ENCODE measurements at regions not wholly inside any gene's neighbourhood (a gene's known extent, or its start where the extent isn't known, plus 50 kb on each side); places are given as distances from the start of the nearest gene placed in this dataset.

DNA sequence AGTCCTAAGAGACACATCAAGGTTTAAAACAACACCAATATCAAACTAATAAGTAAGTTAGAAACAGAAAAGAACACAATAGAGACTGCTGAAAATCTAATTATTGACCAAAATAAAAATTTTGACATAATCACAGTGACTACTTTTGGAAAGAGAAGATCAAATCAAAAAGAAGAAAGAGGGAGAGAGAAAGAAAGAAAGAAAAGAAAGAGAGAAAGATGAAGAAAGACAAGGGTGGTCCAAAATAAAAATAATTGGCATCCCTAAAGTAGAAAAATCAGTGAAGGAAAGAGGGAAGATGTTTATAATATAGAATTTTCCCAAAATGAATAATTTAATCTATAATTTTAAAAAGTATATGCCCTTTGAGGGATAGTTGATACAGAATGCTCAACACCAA is 118.8 kb upstream of the VIPR2 start:
- DNase-seq (ENCODE audit: low spot score): no peak

DNA sequence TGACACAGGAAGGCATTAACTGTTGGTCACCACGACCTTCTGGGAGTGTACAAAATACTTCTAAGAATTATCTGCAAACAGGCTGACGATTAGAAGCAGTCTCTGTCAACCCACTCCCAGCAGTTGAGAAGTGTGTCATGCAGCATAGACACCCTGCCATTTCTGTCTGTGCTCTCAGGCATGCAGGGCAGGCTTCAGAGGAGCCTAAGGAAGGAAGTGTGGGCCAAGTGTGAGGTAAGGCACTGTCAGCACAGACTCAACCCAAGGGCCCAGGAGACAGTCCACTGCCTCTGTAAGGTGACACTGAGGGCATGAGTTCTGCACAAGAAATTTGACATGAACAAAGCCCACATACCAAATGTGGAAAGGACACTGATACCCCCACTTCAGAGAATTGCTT is 109.0 kb upstream of the VIPR2 start:
- no peak for DNase-seq (ENCODE audit: low spot score)

DNA sequence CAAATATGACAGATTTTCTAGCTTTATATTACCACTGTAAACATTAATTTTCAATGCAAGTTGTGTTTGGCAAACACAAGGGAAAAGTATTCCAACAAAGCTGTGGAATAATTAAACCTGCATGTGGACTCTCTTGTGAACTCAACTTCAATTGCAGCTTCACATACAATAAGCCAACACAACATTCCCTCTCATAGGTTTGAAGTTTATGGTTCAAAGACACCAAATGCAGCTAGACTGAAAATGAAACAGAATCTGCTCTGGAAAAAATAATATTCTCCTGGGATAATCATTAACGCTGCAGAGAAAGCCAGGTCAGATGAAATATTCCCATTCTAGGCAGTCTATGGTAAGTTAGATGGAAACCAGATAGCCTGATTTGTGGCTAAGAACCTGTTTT is 105.8 kb upstream of the VIPR2 start:
- DNase-seq (ENCODE audit: low spot score): no peak

DNA sequence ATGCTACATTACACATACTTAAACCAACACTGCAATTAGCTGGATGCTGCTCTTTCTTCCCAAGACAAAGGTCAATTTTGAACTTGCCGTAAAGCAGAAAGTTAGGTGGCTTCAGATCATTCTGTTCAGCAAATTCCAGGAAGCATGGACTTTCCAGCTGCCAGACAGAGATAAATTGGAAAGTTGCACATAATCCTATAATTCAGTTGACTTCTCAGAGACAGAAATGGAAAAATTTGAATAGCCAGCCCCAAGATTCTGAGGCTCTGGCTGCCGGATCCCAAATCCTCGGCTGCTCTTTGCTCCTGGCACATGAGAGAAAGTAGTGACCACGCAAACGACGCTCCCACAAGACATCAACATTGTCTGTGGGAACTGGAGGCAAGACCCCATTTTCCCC is 105.0 kb upstream of the VIPR2 start:
- DNase-seq (ENCODE audit: low spot score): no peak

DNA sequence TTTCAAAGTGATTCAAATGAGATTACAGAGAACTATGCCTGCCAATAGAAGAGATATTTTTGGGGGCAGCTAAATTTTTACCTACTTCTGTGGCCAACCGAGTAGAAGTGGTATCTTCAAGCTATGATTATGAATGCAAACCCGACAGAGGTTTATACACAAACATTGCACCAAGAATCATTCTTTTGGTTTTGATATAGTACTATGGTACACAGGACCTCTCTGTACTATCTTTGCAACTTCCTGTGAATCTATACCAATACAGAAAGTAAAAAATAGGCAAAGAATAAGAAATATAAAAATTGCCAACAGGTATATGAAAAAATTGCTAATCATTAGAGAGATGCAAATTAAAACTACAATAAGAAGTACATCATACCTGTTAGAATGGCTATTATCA is 103.2 kb upstream of the VIPR2 start:
- no peak for DNase-seq (ENCODE audit: low spot score)

DNA sequence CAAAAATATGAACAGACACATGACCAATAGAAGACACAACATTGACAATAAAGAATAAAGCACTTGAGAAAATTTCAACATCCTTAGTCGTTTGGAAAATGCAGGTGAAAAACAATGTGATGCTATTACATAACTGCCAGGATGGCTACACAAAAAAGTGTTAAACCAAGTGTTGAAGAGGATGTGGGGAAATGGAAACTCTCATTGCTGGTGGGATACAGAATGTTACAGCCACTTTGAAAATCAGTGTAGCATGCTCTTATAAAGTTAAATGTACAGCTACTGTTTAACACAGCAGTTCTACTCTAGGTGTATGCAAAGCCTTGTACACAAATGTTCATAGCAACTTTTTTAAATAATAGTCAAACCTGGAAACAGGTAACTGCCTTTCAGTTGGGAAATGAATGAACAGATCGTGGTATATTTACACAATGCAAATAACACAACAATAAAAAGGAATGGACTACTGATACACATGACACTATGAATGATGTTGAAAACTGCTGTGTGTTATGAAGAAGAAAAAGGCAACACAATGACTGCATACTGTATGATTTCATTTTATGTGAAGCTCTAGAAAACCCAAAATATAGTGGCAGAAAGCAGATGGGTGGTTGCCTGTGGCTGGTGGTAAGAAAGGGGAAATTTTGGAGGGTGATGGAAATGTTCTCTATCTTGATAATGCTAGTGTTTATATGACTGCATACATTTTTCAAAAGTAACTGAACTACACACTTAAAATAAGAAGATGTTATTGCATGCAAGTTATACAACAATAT is 102.2 kb upstream of the VIPR2 start:
- DNase-seq (ENCODE audit: low spot score): no peak

DNA sequence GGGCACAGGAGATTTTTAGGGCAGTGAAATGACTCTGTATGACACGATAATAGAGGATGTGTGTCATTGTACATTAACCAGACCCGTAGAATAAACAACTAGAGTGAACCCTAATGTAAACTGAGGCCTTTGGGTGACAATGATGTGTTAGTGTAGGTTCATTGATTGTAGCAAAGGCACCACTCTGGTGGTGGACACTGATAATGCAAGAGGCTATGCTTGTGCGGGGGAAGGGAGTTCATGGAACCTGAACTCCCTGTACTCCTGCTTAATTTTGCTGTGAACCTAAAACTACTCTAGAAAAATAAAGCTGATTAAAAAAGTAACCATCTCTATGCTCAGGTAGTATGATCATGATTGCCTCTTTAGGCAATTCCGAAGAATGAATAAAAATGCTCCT is 96.3 kb upstream of the VIPR2 start:
- no peak for DNase-seq (ENCODE audit: low spot score)

DNA sequence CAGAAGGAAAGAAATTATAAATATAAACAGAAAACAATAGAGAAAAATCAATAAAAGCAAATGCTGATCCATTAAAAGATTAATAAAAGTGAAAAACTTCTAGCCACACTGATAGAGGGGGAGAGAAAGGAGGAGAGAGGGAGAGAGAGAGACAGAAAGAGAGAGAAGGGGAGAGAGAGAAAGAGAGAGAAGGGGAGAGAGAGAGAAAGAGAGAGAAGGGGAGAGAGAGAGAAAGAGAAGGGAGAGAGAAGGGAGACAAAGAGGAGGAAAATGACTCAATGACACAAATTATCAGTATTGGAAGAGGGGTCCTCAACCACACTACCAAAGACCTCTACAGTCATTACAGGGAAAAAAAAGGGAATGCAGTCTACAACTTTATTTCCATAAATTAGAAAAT is 94.4 kb upstream of the VIPR2 start:
- no peak for DNase-seq (ENCODE audit: low spot score)

DNA sequence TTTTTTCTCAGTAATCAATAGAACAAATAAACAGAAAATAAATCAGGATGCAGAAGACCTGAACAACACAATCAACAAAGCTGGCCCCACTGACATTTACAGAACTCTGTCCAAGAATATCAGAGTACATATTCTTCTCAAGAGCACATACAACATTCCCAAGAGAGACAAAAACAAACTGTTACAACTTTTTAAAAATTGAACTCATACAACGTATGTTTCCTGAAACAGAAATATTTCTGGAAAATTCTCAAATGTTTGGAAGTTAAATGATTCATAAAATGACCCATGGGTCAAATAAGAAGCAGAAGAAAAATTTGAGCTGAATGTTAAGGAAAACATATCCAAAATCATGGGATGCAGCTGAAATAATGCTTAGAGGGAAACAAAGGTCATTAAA is 93.9 kb upstream of the VIPR2 start:
- no peak for DNase-seq (ENCODE audit: low spot score)

DNA sequence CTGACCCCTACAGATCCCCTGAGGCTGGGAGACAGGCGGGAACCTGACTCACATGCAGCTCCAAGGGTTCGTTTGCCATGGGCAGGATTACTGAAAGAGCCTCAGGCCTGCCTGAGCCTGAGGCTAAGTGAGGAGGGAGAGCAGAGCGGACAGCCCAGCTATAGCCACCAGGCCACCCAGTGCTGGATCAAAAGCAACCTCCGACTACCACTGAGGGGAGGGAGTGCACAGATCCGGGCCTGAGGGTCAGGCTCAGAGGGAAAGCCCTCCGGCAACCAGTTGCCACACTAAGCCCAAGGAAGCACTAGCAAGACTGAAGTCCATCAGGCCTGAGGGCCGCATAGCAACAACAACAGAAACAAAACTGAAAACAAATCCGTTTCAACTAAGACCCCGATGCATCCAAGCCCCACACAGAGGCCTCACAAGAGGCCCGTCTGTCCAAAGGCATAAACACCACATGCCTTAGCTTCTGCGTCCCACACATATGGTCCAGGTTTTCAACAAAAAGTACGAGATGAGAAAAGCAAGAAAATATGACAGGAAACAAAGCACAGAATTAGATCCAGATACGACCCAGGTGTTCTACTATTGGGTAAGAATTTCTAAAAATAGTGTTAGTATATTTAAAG is 92.5 kb upstream of the VIPR2 start:
- no peak for DNase-seq (ENCODE audit: low spot score)

DNA sequence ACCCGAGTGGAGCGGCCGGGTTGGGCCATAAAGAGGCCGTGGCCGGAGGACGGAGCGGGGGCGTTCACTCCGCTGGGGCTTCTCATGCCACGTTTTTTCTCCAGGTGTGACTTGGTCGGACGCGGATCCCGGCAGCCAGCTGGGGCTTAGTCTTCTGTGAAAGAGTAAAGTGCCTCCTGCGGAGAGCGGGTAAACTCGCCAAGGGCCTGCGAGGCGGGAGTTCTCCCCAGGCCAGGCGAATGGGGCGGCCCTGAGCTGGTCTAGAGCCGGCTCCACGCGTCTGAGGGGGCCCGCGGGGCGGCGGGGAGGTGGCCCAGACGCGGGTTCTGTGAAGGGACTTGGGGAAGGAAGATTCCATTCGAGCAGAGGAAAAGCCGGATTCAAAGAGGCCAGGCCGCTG is 86.3 kb upstream of the VIPR2 start:
- no peak for DNase-seq (ENCODE audit: low spot score)

DNA sequence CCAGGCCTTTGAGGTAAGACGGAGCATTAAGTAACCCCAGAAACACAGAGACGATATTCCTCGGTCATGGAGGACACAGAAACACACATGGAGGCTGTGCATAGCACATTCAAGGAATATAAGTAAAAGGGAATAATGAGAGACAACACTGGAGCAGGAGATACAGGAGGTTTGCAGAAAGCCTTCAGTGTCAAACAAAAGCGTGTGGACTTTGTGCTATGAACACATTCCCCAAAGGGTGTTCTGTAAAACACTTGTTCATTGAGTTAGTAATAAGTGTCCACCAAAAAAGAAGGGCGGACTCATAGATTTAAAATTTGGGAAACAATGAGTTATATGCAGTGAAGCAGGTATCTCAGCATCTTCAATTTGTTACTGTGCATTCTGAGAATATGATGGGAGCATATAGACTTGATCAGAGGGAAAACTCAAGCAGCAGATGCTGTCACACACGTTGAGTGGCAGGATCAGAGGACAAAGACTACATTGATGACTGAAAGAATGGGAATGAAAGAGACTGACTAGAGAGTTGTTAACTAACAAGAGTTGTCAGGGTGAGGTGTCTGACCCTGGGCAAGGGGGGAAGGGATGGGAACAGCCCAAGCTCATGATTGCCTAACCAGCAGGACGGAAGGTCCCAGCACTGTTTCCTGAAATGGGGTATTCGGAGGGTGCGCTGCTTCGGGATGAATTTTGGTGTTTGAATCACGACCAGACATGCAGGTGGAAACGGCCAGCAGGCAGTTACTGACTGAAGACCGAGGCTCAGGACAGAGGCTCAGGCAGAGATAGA is 85.2 kb upstream of the VIPR2 start:
- DNase-seq (ENCODE audit: low spot score): no peak

DNA sequence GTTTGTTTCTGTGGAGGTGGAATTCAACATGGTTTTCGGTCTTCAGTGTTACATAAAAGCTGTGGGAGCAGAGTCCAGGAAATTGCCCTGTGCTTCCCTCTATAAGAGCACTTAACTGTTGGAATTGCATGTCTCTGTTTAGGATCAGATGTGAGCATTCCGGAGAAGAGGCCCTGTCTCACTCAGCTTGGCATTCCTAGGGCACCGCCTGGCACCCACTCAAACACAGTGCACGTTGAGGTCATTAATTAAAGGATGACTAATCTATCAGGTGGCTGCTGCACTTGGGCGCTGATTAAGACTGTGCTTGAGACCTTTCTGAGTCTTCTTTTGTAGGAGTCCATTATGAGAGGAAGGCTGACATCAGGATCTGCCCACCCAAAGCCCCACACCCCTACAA is 82.8 kb upstream of the VIPR2 start:
- peak; percentile 11 for DNase-seq (ENCODE audit: low spot score)

DNA sequence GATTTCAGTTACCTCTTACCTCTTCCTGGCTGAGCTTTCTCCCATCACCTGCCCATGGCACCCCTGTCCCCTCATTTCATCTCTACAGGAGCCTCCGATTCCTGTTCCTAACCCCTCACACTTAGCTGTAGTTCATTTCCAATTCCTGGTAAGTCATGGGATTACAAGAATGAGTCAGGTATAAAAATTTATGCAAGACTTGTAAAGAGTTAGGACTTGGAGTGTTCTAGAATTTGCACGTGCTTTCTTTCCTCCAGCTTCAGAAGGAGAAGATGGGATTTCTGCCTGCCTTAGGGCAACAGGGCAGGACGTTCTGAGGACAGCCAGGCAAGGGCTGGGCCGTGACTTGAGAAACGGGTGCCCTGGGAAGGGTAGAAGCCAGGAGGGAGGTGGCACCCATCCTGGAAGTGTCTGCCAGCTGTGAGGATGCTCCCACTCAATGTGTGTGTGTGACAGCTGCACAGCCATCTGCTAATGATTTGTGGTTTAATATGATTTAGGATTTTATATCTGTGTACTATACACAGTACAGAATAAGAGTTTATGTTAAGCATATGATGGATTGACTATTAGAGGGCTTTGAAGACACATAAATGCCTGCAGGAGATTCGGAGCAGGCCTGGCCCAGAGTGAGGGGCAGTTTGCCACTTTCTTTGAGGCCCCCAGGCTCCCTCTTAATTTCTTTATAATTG is 81.5 kb upstream of the VIPR2 start:
- no peak for DNase-seq (ENCODE audit: low spot score)

DNA sequence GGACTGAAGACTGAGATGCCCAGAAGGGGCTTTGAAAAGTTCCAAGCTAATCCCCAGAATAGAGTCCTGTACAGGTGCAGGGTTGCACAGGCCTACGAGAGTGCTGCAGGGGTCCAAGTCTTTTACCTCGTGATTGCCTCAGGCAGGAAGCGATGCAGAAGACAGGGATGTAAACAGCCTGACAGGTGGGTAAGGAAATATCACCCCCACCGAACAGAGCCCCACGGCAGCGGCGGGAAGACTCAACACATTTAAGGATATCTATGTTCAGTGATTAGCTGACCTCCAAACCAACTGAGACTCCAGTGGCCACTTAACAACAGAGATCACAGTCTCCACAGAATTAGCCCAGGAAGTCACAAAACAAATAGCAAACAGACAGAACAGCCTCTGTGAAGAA is 73.9 kb upstream of the VIPR2 start:
- DNase-seq (ENCODE audit: low spot score): no peak

DNA sequence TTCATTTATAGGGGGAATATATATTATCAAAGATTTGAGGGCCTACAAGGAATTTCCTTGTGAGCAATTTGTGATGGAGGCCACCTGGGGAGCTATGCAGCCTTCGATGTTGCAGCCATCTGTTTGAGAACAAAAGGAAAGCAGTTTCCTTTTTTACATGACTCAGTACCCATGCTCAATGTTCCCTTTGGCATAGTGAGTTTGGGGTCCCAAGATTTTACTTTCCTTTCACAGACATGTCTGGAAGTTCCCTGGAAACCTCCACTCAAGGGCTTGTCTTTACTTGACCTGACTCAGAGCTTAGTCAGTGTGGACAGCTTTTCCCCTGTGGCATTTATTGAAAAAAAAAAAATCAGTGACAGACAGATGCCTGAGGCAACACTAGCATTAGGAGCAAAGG is 73.5 kb upstream of the VIPR2 start:
- no peak for DNase-seq (ENCODE audit: low spot score)

DNA sequence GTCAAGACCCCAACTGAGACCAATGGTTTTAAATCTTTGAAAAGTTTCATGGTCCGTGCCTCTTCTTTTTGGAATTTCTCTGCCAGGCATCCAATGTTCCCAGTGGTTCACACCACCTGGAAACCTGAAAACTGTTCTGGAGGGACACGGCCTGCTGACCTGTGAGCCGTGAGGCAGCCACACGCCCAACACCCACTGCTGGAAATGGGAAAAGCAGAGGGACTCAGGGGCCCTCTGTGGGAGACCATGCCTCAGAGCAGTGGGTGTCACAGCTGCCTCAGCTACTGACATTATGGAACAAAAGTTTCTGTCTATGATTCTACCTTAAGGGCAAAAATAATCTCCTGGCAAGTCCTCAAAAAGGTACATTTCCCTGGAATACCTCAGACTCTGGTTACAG is 70.4 kb upstream of the VIPR2 start:
- DNase-seq (ENCODE audit: low spot score): no peak

DNA sequence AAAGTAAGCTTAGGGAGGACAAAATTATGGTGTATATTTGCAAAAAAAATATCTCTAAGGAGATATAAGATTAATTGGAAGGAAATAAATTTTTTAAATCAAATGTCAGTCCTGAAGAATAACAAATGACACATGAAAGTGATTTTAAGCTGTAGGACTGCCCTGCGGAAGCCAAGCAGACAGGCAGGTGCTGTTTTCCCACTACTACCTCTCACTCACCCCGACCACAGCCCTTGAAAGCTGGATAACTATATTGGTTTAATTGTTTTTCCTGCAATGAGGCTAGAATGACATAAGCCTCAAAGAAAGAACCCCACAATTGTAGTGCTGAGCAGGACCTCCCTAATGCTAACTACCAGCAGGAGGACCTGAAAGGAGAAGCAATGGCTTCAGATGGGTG is 68.6 kb upstream of the VIPR2 start:
- DNase-seq (ENCODE audit: low spot score): no peak

DNA sequence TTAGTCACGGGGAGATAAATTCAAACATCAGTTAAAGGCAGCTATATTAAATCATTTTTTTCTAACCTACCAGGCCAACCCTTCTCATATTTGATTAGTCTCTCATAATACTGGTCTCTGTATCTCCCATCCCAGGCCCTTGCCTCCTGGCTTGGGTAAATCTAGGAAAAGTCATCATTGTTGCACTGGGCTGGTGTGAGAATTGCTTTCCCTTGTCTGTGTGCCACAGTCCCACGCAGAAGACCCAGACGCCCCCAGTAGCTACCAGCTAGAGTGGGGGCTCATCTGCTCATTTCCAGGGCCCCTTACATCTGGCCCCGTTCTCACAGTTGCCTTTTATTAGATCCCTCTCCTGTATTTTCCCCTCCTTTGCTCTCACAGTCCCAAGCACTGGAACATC is 67.6 kb upstream of the VIPR2 start:
- no peak for DNase-seq (ENCODE audit: low spot score)

DNA sequence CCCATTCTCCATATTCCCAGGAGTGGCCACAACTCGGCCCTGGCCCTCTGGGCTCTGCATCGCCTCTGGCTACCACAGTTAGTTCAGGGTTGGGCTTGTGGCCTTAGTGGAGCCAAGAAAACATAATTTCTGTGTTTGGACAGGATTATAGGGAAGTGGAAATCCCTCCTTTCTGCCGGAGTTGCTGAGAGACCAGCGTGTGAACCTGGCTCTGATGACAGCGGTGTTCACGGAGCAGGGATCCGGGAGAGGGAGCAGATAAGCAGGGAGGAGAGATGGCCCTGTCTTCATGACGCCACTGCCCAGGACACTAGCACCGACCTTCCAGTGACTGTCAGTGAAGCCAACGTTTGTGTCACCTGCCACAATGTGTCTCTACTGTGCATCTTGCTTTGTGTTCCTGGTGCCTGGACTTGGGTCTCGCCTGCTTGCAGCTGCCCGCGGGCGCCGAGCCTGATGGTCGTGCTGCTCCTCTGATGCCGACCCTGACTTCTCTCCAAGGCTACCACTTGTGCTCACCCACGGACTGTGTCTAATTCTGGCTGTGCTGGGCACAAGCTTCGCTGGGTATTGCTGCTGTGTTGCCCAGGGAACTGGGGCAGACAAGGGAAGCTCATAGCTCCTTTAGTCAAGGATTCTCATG is 67.0 kb upstream of the VIPR2 start:
- DNase-seq (ENCODE audit: low spot score): no peak

DNA sequence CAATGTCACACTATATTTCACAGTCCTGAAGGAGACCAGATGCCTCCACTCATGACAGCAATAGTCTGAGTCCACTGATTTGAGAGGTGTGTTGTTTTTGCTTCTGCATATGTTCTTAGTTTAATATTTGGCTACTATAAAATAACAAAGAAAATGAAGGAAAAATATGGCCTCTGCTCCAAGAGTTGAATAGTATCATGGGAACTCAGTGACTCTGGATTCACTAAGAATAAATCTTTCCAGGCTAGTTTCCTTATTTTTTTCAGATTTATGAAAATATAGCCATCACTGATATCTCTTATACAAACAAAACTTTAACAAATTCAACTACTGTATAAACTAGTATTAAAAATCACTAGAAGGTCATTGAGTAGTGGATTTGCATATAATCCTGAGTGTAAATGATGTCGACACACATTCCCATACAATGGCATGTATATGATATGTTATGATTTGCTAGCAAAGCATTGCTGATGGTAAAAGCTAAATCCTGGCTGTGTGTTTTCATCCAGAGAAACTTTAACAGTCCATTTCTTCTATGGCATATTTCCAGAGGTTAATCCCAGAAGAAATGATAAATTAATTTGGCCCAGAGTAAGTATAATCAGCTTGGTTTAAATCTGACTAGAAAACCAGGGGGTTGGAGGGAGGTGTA is 66.0 kb upstream of the VIPR2 start:
- no peak for DNase-seq (ENCODE audit: low spot score)

Data from H4 (cell line).